Activated CD4-positive, alpha-beta T cell treated with anti-CD3 and anti-CD28 coated beads, Interleukin-2, amount 10 ng/mL, durations not matched to agents 24 days and 14 days (primary cell): ENCODE measurements at regions not wholly inside any gene's neighbourhood (a gene's known extent, or its start where the extent isn't known, plus 50 kb on each side); places are given as distances from the start of the nearest gene placed in this dataset.
"Not testable (repeated sequence)": the region's sequence is repeated elsewhere in the genome, so short reads cannot be mapped to it uniquely, and the experiment has no call there.

Experiments used
- DNase-seq: peaks from one replicate; pipeline ENCODE4 v3.0.0; 2022
- H3K27ac Mint-ChIP-seq: one replicate; pipeline ENCODE4 v1.8.0; 2022; ENCODE audit warnings: mild to moderate bottlenecking, mixed read lengths
- H3K27me3 Mint-ChIP-seq: one replicate; pipeline ENCODE4 v1.8.0; 2022; ENCODE audit warnings: mixed read lengths
- H3K36me3 Mint-ChIP-seq: one replicate; pipeline ENCODE4 v1.8.0; 2022; ENCODE audit warnings: low read depth, mild to moderate bottlenecking, mixed read lengths
- H3K4me1 Mint-ChIP-seq: one replicate; pipeline ENCODE4 v1.8.0; 2021; ENCODE audit warnings: mixed read lengths
- H3K4me3 Mint-ChIP-seq: one replicate; pipeline ENCODE4 v1.8.0; 2022; ENCODE audit warnings: mild to moderate bottlenecking, moderate library complexity, mixed read lengths
- H3K9me3 Mint-ChIP-seq: one replicate; pipeline ENCODE4 v1.8.0; 2021; ENCODE audit warnings: mixed read lengths
- intact Hi-C: fragments of 100-400 bp; cut with micrococcal nuclease; formaldehyde crosslinking; loops from one replicate; pipeline ENCODE4 v1.15.1; 2023

DNA sequence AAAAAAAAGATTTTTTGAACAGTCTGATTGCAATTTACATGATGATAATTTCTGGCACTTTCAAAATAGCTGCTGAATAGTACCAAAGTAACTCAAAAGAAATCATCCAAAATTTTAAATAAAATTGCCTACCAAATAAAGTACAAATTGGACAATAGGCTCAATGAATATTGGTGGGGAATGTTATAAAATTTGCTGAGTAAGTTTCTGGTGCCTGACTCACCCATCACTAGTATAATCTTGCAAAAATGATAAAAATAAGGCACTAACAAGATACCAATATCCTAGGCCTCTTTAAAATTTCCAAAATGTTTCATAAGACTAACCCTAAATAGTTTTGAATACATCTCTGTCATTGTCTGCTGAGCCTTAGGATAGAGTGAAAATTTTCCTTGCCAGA is 145.3 kb upstream of the LRFN5 start:
- no peak overlapping the region for H3K27ac Mint-ChIP-seq
- no peaks in the 10 kb centered on the region for H3K27me3 Mint-ChIP-seq
- H3K4me3 Mint-ChIP-seq, result no peak overlapping the region
- no peaks in the 10 kb centered on the region for H3K36me3 Mint-ChIP-seq
- H3K9me3 Mint-ChIP-seq, result no peaks in the 10 kb centered on the region
- intact Hi-C loops, result no loop called here
- no peak for DNase-seq
- H3K4me1 Mint-ChIP-seq, result no peaks in the 10 kb centered on the region

DNA sequence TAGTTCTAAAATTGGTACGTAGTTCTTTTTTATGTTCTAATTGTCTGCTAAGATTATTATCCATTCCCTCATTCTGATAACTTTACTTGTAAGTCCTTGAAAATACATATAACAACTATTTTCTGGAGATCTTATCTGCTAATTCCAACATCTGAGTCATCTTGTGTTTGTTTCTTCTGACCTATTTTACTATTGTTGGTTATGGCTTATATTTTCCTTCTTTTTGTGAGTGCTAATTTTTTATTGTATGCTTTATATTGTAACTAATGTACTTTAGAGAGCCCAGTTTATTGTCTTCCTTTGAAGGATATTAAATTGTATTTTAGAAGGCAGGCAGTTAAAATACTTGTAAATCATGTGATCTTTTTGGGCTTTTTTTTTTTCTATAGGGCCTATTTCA is 149.3 kb upstream of the LRFN5 start:
- no peaks in the 10 kb centered on the region for H3K9me3 Mint-ChIP-seq
- H3K36me3 Mint-ChIP-seq, result no peaks in the 10 kb centered on the region

DNA sequence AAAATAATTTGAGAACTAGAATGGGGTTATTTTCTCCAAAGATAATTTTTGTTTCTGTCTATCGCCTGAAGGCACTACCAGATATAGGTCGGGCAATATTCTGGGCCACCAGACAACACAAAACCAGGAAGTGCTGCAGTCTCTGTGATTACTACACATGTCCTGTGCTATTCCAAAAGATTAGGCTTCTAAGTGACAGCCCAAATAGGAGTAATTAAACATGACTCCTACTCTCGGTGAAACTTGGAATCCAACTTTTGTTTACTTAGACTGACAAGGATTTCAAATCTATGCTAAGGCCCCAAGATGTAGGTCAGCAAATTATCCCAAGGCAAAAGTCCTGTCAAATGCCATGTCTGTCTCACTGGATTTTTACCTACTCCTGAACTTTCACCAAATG is 157.6 kb upstream of the LRFN5 start:
- intact Hi-C loops, result no loop called here
- Mint-ChIP-seq H3K9me3 (no peaks in the 10 kb centered on the region), H3K36me3 (no peaks in the 10 kb centered on the region), H3K27me3 (no peaks in the 10 kb centered on the region), H3K27ac (no peak overlapping the region), H3K4me1 (no peaks in the 10 kb centered on the region), H3K4me3 (no peak overlapping the region)
- DNase-seq, result no peak

More for the DNA sequence above, 149.3 kb upstream of the LRFN5 start:
- H3K27me3 Mint-ChIP-seq, result no peaks in the 10 kb centered on the region
- no peaks in the 10 kb centered on the region for H3K4me1 Mint-ChIP-seq
- DNase-seq, result no peak
- intact Hi-C loops, result no loop called here
- no peak overlapping the region for H3K4me3 Mint-ChIP-seq
- no peak overlapping the region for H3K27ac Mint-ChIP-seq

DNA sequence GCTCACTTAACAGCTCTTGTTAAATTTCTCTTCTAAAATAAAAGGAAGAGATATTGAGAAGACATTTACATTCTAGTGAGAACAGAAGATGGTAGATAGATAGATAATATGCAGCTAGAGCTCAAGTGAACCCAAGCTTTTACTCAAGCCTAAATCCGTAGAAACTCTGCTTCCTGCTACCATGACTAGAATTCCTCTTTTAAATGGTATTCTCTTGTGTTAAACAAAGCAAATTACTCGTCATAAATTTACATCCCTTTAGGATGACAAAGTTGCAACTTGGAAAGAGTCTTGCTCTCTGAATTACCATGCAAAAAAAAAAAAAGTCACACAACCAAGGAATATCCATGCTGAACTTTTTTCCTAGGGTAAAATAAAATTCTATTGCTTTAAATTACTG is 160.7 kb upstream of the LRFN5 start:
- Mint-ChIP-seq H3K4me1 (no peaks in the 10 kb centered on the region), H3K4me3 (no peak overlapping the region), H3K27me3 (no peaks in the 10 kb centered on the region), H3K36me3 (no peaks in the 10 kb centered on the region), H3K9me3 (no peaks in the 10 kb centered on the region), H3K27ac (no peak overlapping the region)
- intact Hi-C loops, result no loop called here
- no peak for DNase-seq

DNA sequence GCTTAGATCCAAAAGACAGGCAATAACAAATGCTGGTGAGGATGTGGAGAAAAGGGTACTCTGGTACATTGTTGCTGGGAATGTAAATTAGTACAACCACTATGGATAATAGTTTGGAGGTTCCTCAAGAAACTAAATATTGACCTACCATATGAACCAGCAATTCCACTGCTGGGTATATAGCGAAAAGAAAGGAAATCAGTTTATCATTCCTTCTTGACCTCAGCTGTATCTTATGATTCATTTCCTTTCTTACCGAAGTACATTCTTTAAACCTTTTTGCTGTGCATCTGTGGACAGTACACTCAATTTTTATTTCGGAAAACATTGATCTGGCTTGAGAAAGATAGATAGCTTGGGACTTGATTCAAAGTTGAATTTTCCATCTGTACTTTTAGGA is 183.2 kb upstream of the LRFN5 start:
- H3K27me3 Mint-ChIP-seq, result no peaks in the 10 kb centered on the region
- H3K27ac Mint-ChIP-seq, result no peak overlapping the region
- intact Hi-C loops, result no loop called here

GRCh38 chr14:41421308-41421707 is 185.4 kb upstream of the LRFN5 start:
- H3K9me3 Mint-ChIP-seq, H3K4me3 Mint-ChIP-seq, H3K27me3 Mint-ChIP-seq, H3K4me1 Mint-ChIP-seq, intact Hi-C loops, DNase-seq, H3K27ac Mint-ChIP-seq, H3K36me3 Mint-ChIP-seq: not testable (repeated sequence)

More for the DNA sequence above, 183.2 kb upstream of the LRFN5 start:
- Mint-ChIP-seq H3K4me1 (no peaks in the 10 kb centered on the region), H3K36me3 (no peaks in the 10 kb centered on the region), H3K9me3 (peaks cover 11% of the 10 kb centered on the region), H3K4me3 (no peak overlapping the region)
- no peak for DNase-seq

- Mint-ChIP-seq H3K27me3 (no peaks in the 10 kb centered on the region), H3K36me3 (no peaks in the 10 kb centered on the region), H3K4me1 (no peaks in the 10 kb centered on the region), H3K9me3 (peaks cover 7% of the 10 kb centered on the region), H3K4me3 (no peak overlapping the region), H3K27ac (no peak overlapping the region)
- DNase-seq, result no peak
- intact Hi-C loops, result no loop called here
Measured at GRCh38 chr14:41419709-41420108, 187.0 kb upstream of the LRFN5 start.

- H3K4me1 Mint-ChIP-seq, result no peaks in the 10 kb centered on the region
- H3K36me3 Mint-ChIP-seq, result no peaks in the 10 kb centered on the region
- no peak overlapping the region for H3K27ac Mint-ChIP-seq
- no peak overlapping the region for H3K4me3 Mint-ChIP-seq
- H3K9me3 Mint-ChIP-seq, result peaks cover 3% of the 10 kb centered on the region
- intact Hi-C loops, result no loop called here
- no peak for DNase-seq
- no peaks in the 10 kb centered on the region for H3K27me3 Mint-ChIP-seq
Measured at GRCh38 chr14:41418851-41419250, 187.8 kb upstream of the LRFN5 start.

- no peaks in the 10 kb centered on the region for H3K36me3 Mint-ChIP-seq
- intact Hi-C loops, result no loop called here
- DNase-seq, result no peak
Measured at GRCh38 chr14:41409806-41410205, 196.9 kb upstream of the LRFN5 start.

DNA sequence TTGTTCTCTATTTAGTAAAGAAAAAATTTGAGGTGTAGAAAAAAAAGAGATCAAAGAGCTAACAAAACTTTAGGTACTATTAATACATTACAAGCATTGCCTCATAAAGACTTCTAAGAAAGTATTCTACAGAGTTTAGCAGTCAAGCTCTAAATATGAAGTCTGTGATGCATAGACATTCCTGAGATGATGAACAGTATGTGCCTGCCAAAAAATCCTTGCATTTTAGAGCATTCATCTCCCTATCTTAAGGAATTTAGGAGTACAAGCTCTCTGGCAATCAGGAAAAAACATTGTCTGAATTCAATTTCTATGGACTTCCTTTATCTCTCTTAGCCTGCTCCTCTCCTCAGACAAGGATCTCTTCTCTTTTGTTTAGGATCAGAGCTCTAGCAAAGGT is 202.6 kb upstream of the LRFN5 start:
- Mint-ChIP-seq H3K4me1 (no peaks in the 10 kb centered on the region), H3K9me3 (no peaks in the 10 kb centered on the region), H3K4me3 (no peak overlapping the region), H3K27ac (no peak overlapping the region), H3K36me3 (no peaks in the 10 kb centered on the region), H3K27me3 (no peaks in the 10 kb centered on the region)
- DNase-seq, result no peak
- intact Hi-C loops, result no loop called here

More at GRCh38 chr14:41409806-41410205, 196.9 kb upstream of the LRFN5 start:
- no peak overlapping the region for H3K4me3 Mint-ChIP-seq
- H3K4me1 Mint-ChIP-seq, result no peaks in the 10 kb centered on the region
- H3K27ac Mint-ChIP-seq, result no peak overlapping the region
- no peaks in the 10 kb centered on the region for H3K9me3 Mint-ChIP-seq
- no peaks in the 10 kb centered on the region for H3K27me3 Mint-ChIP-seq

DNA sequence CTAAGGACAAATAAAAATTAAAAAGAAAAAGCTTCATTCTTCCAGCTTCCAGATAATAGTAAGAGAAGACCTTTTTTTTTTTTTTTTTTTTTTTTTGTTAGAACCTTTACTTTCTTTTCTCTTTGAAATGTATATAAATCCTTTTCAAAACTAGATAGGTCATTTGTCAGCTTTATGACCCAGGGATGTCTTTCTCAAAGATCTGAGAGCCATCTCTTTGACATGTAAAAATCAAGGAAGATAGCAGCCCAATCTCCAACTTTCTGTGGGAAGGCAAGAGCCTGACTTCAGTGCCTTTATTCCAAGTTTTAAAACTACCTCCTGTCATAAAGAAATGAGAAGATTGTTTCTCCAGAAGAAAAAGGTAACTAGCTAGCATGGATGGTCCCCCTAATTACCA is 203.3 kb upstream of the LRFN5 start:
- Mint-ChIP-seq H3K4me3 (no peak overlapping the region), H3K4me1 (no peaks in the 10 kb centered on the region), H3K27ac (no peak overlapping the region), H3K9me3 (no peaks in the 10 kb centered on the region), H3K36me3 (no peaks in the 10 kb centered on the region), H3K27me3 (no peaks in the 10 kb centered on the region)
- intact Hi-C loops, result no loop called here
- DNase-seq, result no peak

DNA sequence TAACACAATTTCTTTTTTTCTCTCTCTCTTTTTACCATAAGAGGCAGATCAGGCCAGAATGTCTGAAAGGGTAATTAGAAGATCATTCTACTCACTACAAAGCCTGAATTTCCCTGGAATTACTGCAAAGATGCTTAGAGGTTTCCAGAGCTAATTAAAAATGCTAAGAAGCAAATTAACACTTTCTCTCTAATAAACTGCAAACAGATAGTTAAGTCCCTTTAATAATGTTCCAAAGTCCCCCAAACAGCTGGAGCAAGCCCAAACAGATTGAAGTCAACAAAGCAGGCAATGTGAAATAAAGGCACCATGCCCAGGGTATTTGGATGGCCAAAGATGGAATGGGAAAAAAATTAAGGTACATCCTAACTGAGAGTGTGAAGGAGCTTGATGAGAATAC is 208.8 kb upstream of the LRFN5 start:
- Mint-ChIP-seq H3K9me3 (peaks cover 3% of the 10 kb centered on the region), H3K4me1 (no peaks in the 10 kb centered on the region)

GRCh38 chr14:41393512-41393911 is 213.2 kb upstream of the LRFN5 start:
- H3K27ac Mint-ChIP-seq, result no peak overlapping the region
- DNase-seq, result no peak
- no peaks in the 10 kb centered on the region for H3K4me1 Mint-ChIP-seq
- no peak overlapping the region for H3K4me3 Mint-ChIP-seq
- H3K9me3 Mint-ChIP-seq, result peaks cover 8% of the 10 kb centered on the region
- intact Hi-C loops, result no loop called here
- no peaks in the 10 kb centered on the region for H3K27me3 Mint-ChIP-seq
- no peaks in the 10 kb centered on the region for H3K36me3 Mint-ChIP-seq

More for the DNA sequence above, 208.8 kb upstream of the LRFN5 start:
- Mint-ChIP-seq H3K36me3 (no peaks in the 10 kb centered on the region), H3K4me3 (no peak overlapping the region), H3K27me3 (no peaks in the 10 kb centered on the region), H3K27ac (no peak overlapping the region)
- DNase-seq, result no peak
- intact Hi-C loops, result no loop called here

DNA sequence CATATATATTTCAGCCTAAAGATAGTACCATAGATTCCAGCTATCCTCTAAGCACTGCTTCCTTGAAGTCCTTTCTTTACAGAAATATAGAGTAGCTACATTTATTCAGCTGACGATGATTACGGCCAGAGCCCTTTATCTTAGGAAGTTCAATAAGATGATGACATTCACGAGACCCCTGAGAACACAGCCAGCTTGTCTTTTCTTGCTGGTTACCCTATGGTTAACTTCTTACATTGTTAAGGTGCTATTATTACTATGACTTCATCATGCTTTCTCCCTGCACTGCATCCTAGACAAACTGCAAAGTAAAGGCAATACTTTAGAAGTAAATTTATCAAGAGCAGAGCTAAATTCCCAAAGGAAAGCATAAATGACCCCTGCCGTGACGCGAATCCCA is 214.4 kb upstream of the LRFN5 start:
- no peak overlapping the region for H3K27ac Mint-ChIP-seq
- H3K36me3 Mint-ChIP-seq, result no peaks in the 10 kb centered on the region
- H3K9me3 Mint-ChIP-seq, result peaks cover 8% of the 10 kb centered on the region
- H3K4me1 Mint-ChIP-seq, result no peaks in the 10 kb centered on the region
- no peak overlapping the region for H3K4me3 Mint-ChIP-seq
- intact Hi-C loops, result no loop called here
- no peak for DNase-seq
- H3K27me3 Mint-ChIP-seq, result no peaks in the 10 kb centered on the region

- Mint-ChIP-seq H3K9me3 (peaks cover 8% of the 10 kb centered on the region), H3K27me3 (no peaks in the 10 kb centered on the region), H3K27ac (no peak overlapping the region), H3K36me3 (no peaks in the 10 kb centered on the region), H3K4me3 (no peak overlapping the region), H3K4me1 (no peaks in the 10 kb centered on the region)
- intact Hi-C loops, result no loop called here
- no peak for DNase-seq
Measured at GRCh38 chr14:41389355-41389754, 217.3 kb upstream of the LRFN5 start.
